Astrocyte (in vitro differentiated cells and primary cell): ENCODE measurements at regions not wholly inside any gene's neighbourhood (a gene's known extent, or its start where the extent isn't known, plus 50 kb on each side); places are given as distances from the start of the nearest gene placed in this dataset.
A peak's percentile ranks its signal among the peaks of the same experiment; 100 is the strongest.
"Not testable (repeated sequence)": the region's sequence is repeated elsewhere in the genome, so short reads cannot be mapped to it uniquely, and the experiment has no call there.

ENCODE experiments used
- DNase-seq: peaks from one replicate; pipeline ENCODE4 v3.0.0-alpha.2; 2010; ENCODE audit warnings: low read depth
- FAIRE-seq: peaks from 2 replicates; lab custom pipeline; 2011; peaks lifted over from hg19 to GRCh38; lab: Jason Lieb, UNC
- H2AFZ ChIP-seq: 2 replicates; pipeline ENCODE4 v1.6.0; 2012; ENCODE audit warnings: low read depth, low read length, inconsistent platforms
- H3K27ac ChIP-seq: 2 replicates; pipeline ENCODE4 v1.5.1; 2011; ENCODE audit warnings: low read depth, low read length, inconsistent platforms
- H3K27me3 ChIP-seq: 2 replicates; pipeline ENCODE4 v1.6.0; 2011; ENCODE audit warnings: low read length, inconsistent platforms; ENCODE audit not compliant: insufficient read depth
- H3K36me3 ChIP-seq: 2 replicates; pipeline ENCODE4 v1.5.1; 2011; ENCODE audit warnings: low read length, inconsistent platforms; ENCODE audit not compliant: insufficient read depth
- H3K4me1 ChIP-seq: 2 replicates; pipeline ENCODE4 v1.5.1; 2011; ENCODE audit warnings: low read length, inconsistent platforms; ENCODE audit not compliant: insufficient read depth
- H3K4me2 ChIP-seq: 2 replicates; pipeline ENCODE4 v1.6.0; 2012; ENCODE audit warnings: low read length, inconsistent platforms
- H3K4me3 ChIP-seq: 2 replicates; pipeline ENCODE4 v1.5.1; 2011; ENCODE audit warnings: low read depth, mild to moderate bottlenecking, low read length, inconsistent platforms; ENCODE audit not compliant: insufficient read depth
- H3K79me2 ChIP-seq: 2 replicates; pipeline ENCODE4 v1.6.0; 2012; ENCODE audit warnings: mild to moderate bottlenecking, low read length, inconsistent platforms; ENCODE audit not compliant: insufficient read depth
- H3K9ac ChIP-seq: 2 replicates; pipeline ENCODE4 v1.6.0; 2012; ENCODE audit warnings: mild to moderate bottlenecking, low read length, inconsistent platforms
- H3K9me3 ChIP-seq: 2 replicates; pipeline ENCODE4 v1.5.1; 2012; ENCODE audit warnings: low read depth, mild to moderate bottlenecking, low read length, inconsistent platforms; ENCODE audit not compliant: insufficient read depth
- H4K20me1 ChIP-seq: 2 replicates; pipeline ENCODE4 v1.6.0; 2012; ENCODE audit warnings: low read length, inconsistent platforms; ENCODE audit not compliant: insufficient read depth
- H3K27ac Mint-ChIP-seq: one replicate; pipeline ENCODE4 v1.8.0; 2021; ENCODE audit warnings: mild to moderate bottlenecking, mixed read lengths; ENCODE audit not compliant: unreplicated experiment
- H3K27me3 Mint-ChIP-seq: one replicate; pipeline ENCODE4 v1.8.0; 2021; ENCODE audit warnings: low read depth, mixed read lengths; ENCODE audit not compliant: unreplicated experiment
- H3K36me3 Mint-ChIP-seq: one replicate; pipeline ENCODE4 v1.8.0; 2021; ENCODE audit warnings: low read depth, mixed read lengths; ENCODE audit not compliant: unreplicated experiment
- H3K4me1 Mint-ChIP-seq: one replicate; pipeline ENCODE4 v1.8.0; 2021; ENCODE audit warnings: low read depth, mixed read lengths; ENCODE audit not compliant: unreplicated experiment
- H3K4me3 Mint-ChIP-seq: one replicate; pipeline ENCODE4 v1.8.0; 2021; ENCODE audit warnings: mild to moderate bottlenecking, moderate library complexity, mixed read lengths; ENCODE audit not compliant: unreplicated experiment
- H3K9me3 Mint-ChIP-seq: one replicate; pipeline ENCODE4 v1.8.0; 2021; ENCODE audit warnings: mild to moderate bottlenecking, mixed read lengths; ENCODE audit not compliant: unreplicated experiment
- CTCF ChIP-seq: IDR thresholded peaks from 2 replicates; pipeline ENCODE4 v1.5.1; 2011; ENCODE audit warnings: low read depth, mild to moderate bottlenecking, inconsistent platforms, low read length, moderate library complexity; ENCODE audit not compliant: insufficient read depth
- EZH2 ChIP-seq: IDR thresholded peaks from 2 replicates; pipeline ENCODE4 v1.6.1; 2012; ENCODE audit warnings: mild to moderate bottlenecking, low read length, inconsistent platforms; ENCODE audit not compliant: insufficient read depth

GRCh38 chr12:9284724-9285123 lies 76.5 kb upstream of the PZP start:
- not testable (repeated sequence) for H3K4me3 ChIP-seq, H3K9ac ChIP-seq, H3K9me3 Mint-ChIP-seq, H3K79me2 ChIP-seq, H3K27ac ChIP-seq, H3K9me3 ChIP-seq, H3K4me1 Mint-ChIP-seq, H3K36me3 Mint-ChIP-seq, H3K27ac Mint-ChIP-seq, H3K36me3 ChIP-seq, H3K4me3 Mint-ChIP-seq, DNase-seq, H3K4me1 ChIP-seq, H2AFZ ChIP-seq, FAIRE-seq, H3K27me3 ChIP-seq, H3K27me3 Mint-ChIP-seq, H4K20me1 ChIP-seq
- peak overlapping the region; percentile 77 for H3K4me2 ChIP-seq

- H3K4me1 ChIP-seq, H3K27me3 Mint-ChIP-seq, H3K36me3 ChIP-seq, H3K79me2 ChIP-seq, H3K27ac Mint-ChIP-seq, H3K4me1 Mint-ChIP-seq, H3K9me3 Mint-ChIP-seq, DNase-seq, FAIRE-seq, H3K27ac ChIP-seq, H3K4me3 Mint-ChIP-seq, H3K36me3 Mint-ChIP-seq, H2AFZ ChIP-seq, H3K27me3 ChIP-seq, H3K9me3 ChIP-seq, H4K20me1 ChIP-seq: not testable (repeated sequence)
- Histone ChIP-seq H3K4me3 (peak overlapping the region; percentile 42), H3K9ac (peak overlapping the region; percentile 68), H3K4me2 (peak overlapping the region; percentile 77)
These were observed 76.0 kb upstream of the PZP start for GRCh38 chr12:9284197-9284596.

- H3K4me1 ChIP-seq, FAIRE-seq, H3K36me3 Mint-ChIP-seq, H3K79me2 ChIP-seq, H3K4me1 Mint-ChIP-seq, H3K9me3 ChIP-seq, H3K36me3 ChIP-seq, H3K27me3 Mint-ChIP-seq, H4K20me1 ChIP-seq, H3K27me3 ChIP-seq, H3K9me3 Mint-ChIP-seq: not testable (repeated sequence)
- peak; percentile 42 for DNase-seq
- peak overlapping the region; percentile 68 for H3K9ac ChIP-seq
- H3K4me3 ChIP-seq, result peak overlapping the region; percentile 57
- peak overlapping the region; percentile 71 for H2AFZ ChIP-seq
- Mint-ChIP-seq H3K4me3 (peak overlapping the region; percentile 86), H3K27ac (peak overlapping the region; percentile 41)
- H3K27ac ChIP-seq, result peak overlapping the region; percentile 38
- peak overlapping the region; percentile 77 for H3K4me2 ChIP-seq
These were observed 75.3 kb upstream of the PZP start for GRCh38 chr12:9283346-9284095.

- Mint-ChIP-seq H3K27me3 (no peaks in the 10 kb centered on the region), H3K4me3 (no peak overlapping the region), H3K9me3 (no peaks in the 10 kb centered on the region), H3K36me3 (no peaks in the 10 kb centered on the region), H3K27ac (no peak overlapping the region), H3K4me1 (no peaks in the 10 kb centered on the region)
- FAIRE-seq (no peak), DNase-seq (no peak)
- H4K20me1 ChIP-seq, result no peaks in the 10 kb centered on the region
- H3K4me1 ChIP-seq, result no peaks in the 10 kb centered on the region
- H3K9ac ChIP-seq, result no peak overlapping the region
- no peaks in the 10 kb centered on the region for H3K79me2 ChIP-seq
- peaks cover 2% of the 10 kb centered on the region for H3K27me3 ChIP-seq
- H3K4me2 ChIP-seq, result no peak overlapping the region
- no peak overlapping the region for H3K4me3 ChIP-seq
- H3K36me3 ChIP-seq, result no peaks in the 10 kb centered on the region
- H3K27ac ChIP-seq, result no peak overlapping the region
- H2AFZ ChIP-seq, result no peak overlapping the region
- H3K9me3 ChIP-seq, result no peaks in the 10 kb centered on the region
- no peak for TF ChIP-seq CTCF
- TF ChIP-seq EZH2, result no peak
These were observed 68.8 kb upstream of the PZP start for GRCh38 chr12:9276990-9277389.
